Astrocyte of the spinal cord (primary cell): ENCODE measurements at regions not wholly inside any gene's neighbourhood (a gene's known extent, or its start where the extent isn't known, plus 50 kb on each side); places are given as distances from the start of the nearest gene placed in this dataset.
"Not testable (repeated sequence)": the region's sequence is repeated elsewhere in the genome, so short reads cannot be mapped to it uniquely, and the experiment has no call there.

Experiments used
- DNase-seq: peaks from one replicate; pipeline ENCODE4 v3.0.0; 2011; ENCODE audit warnings: low read depth, low spot score
- H3K4me3 ChIP-seq: 2 replicates; pipeline ENCODE4 v1.5.1; 2011; ENCODE audit warnings: low read depth, mild to moderate bottlenecking, low read length, moderate library complexity
- in situ Hi-C: cut with HindIII; loops from 2 replicates; pipeline ENCODE4 v1.10.0; 2017; ENCODE audit warnings: low sequenced_read_pairs
- TF ChIP-seq, protein P1 (sequence below): IDR thresholded peaks from 2 replicates; pipeline ENCODE4 v1.5.1; 2012; ENCODE audit warnings: low read depth, mild to moderate bottlenecking, low read length, inconsistent platforms

DNA sequence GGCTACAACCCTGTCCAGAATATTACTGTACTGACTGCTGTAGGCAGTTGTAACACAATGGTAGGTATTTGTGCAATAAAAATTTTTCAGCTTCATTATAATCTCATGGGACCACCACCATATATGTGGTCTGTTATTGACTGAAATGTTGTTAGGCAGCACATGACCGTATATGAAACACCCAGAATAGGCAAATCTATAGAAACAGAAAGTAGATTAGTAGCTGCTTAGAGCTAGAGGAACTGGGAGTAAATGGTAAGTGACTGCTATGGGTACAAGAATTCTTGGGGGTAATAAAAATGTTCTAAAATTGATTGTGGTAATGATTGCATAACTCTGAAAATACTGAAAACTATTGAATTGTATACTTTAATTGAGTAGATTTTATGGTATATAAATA lies 185.7 kb downstream of the ESM1 start:
- no peak overlapping the region for H3K4me3 ChIP-seq
- DNase-seq = no peak
- TF ChIP-seq, protein P1, sequence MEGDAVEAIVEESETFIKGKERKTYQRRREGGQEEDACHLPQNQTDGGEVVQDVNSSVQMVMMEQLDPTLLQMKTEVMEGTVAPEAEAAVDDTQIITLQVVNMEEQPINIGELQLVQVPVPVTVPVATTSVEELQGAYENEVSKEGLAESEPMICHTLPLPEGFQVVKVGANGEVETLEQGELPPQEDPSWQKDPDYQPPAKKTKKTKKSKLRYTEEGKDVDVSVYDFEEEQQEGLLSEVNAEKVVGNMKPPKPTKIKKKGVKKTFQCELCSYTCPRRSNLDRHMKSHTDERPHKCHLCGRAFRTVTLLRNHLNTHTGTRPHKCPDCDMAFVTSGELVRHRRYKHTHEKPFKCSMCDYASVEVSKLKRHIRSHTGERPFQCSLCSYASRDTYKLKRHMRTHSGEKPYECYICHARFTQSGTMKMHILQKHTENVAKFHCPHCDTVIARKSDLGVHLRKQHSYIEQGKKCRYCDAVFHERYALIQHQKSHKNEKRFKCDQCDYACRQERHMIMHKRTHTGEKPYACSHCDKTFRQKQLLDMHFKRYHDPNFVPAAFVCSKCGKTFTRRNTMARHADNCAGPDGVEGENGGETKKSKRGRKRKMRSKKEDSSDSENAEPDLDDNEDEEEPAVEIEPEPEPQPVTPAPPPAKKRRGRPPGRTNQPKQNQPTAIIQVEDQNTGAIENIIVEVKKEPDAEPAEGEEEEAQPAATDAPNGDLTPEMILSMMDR = no peak
- in situ Hi-C loops = no loop called here

DNA sequence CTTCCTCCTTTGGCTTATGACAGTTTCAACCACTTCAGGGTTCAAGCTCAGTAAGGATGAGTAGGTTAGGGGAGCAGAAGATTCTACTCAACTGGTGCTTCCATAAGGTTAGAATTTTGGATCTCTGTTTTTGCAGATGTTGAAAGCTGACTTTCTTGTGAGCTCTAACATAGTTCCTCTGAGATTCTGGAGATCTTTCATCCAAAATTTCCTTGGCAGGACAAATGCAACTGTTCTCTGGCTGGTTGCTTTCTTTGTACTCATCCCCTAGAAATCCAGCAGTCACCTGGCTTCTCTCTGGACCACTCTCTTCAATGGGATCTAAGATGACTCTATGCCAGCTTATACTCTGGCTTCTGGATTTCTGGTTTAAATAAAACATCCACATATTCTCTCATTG lies 189.6 kb downstream of the ESM1 start:
- in situ Hi-C loops = no loop called here
- DNase-seq = no peak
- TF ChIP-seq, protein P1 = no peak

DNA sequence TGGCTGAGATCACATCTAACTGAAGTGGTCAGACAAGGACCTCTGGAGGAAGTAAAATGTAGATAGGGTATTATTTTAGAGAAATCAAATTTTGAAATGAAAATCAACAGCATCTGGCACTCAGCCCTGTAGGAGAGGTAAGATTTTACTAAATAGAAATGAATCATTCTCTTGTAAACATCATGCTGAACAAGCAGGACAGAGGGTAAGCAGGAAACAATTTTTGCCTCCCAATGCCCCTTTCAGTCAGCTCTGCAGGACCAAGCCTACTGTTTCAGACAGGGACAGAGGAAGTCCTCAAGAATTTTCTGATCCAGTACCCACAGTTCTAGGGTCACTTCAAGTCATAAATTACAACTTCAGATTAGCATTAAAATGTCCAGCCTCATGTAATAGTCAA lies 190.1 kb downstream of the ESM1 start:
- H3K4me3 ChIP-seq = no peak overlapping the region
- TF ChIP-seq, protein P1 = no peak
- in situ Hi-C loops = no loop called here
- DNase-seq = no peak

More for the DNA sequence above, 189.6 kb downstream of the ESM1 start:
- no peak overlapping the region for H3K4me3 ChIP-seq

DNA sequence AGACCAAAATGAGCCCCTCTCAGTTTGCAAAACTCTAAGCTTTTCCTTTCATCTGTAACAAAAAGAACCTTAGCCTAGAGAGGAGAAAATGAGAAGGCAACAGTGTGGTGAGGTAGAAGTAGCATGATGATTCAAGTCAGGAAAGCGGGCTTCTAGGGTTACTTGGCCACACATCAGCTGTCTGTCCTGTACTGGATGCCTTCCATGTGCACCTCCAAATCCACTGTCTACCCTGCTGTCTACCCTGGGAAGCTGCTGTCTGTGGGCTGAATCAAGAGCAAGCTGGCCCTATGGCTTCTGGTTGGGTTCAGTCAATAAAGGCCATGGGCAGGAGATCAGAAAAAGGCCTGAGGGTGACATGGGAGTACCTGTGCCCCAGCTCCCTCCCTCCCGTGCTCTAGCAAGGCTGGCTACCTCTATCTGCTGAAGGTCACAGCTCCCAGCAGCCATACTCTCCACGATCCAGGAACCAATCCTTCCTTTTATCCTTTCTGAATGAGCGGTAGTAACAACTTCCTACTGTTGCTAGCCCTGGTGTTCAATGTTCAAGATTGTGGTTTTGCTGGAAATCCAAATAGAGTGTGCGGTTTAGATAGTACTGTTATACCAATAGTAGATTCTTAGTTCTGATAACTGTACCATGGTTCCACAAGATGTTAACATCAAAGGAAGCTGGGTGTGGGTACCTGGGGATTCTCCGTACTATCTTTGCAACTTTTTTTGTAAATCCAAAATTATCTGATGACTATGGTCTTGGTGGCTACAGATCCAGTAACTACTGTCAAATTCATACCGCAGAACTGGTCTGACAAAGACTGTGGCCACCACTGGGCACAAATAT lies 191.0 kb downstream of the ESM1 start:
- DNase-seq = no peak
- TF ChIP-seq, protein P1 = no peak
- in situ Hi-C loops = no loop called here
- no peak overlapping the region for H3K4me3 ChIP-seq

DNA sequence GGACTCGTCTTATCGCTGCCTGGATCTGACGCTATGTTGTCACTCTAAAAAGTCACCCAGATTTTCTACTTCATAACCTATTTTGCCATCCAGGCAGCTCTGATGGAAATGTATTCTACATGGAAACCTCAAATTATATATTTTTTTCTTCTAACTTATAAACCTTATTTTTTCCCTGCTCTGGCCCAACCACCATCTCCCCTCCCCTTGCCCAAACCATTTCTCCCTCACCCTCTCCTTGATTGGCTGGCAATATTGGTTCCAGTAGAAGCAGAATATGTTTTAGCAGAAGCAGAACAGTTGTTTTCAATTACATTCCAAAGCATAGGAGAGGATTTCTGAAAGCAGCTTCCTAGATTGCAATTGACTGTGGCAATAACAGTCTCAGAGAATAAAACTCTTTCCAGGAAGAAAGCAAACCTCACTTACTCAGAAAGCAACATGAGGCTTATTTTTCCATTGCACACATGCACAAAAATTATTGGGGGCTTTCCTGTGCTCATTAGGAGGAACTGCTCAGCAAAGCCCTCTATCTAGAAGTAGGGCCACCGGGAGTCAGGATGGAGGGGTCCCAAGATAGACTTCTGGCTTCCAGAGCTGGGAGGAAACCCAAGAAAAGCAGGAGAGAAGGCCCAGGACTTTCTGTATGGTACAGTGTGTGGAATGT lies 191.8 kb downstream of the ESM1 start:
- in situ Hi-C loops = no loop called here
- TF ChIP-seq, protein P1 = no peak
- DNase-seq = no peak
- H3K4me3 ChIP-seq = no peak overlapping the region

DNA sequence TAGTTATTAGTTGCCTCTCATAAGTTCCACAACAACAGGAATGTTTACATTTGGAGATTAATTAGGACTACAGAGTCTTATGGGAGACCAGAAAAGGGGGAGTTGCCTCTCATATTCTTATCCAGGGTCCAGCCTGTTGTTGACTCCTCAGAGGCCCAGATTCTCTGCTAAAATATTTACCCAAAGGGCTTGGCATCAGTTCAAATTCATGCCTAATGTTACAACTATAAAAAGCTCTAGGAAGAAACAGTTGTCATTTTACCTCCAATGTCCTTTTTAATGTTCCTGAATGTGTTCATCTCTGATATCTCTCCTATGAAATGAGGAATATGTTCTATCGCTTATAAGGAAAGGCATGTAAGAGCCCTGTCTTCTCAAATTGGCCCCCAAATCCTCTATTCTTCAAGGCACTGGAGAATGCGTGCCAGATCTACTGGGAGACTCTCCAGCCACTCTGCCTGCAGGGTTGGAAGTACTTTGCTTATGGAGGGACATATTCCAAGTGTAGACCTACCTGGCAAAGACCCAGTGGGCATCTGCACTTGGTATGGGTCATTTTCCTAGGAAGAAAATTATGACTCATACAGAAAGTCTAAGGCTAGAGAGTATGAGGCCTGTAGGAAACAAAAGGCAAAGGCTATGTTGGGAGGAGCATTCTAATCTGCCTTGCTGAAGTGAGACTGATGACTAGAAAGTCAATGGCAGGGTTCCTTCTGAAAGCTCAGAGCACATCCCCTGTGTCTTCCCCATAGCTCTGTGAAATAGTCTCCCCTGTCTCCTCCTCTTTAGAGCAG lies 192.6 kb downstream of the ESM1 start:
- peak; percentile 19 for DNase-seq
- H3K4me3 ChIP-seq = no peak overlapping the region
- TF ChIP-seq, protein P1 = no peak
- in situ Hi-C loops = no loop called here

DNA sequence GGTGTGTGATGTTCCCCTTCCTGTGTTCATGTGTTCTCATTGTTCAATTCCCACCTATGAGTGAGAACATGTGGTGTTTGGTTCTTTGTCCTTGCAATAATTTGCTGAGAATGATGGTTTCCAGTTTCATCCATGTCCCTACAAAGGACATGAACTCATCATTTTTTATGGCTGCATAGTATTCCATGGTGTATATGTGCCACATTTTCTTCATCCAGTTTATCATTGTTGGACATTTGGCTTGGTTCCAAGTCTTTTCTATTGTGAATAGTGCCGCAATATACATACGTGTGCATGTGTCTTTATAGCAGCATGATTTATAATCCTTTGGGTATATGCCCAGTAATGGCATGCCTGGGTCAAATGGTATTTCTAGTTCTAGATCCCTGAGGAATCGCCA lies 197.5 kb downstream of the ESM1 start:
- DNase-seq, H3K4me3 ChIP-seq, in situ Hi-C loops: not testable (repeated sequence)
